ENCODE measurements at regions not wholly inside any gene's neighbourhood (a gene's known extent, or its start where the extent isn't known, plus 50 kb on each side); places are given as distances from the start of the nearest gene placed in this dataset.
"Not testable (repeated sequence)": the region's sequence is repeated elsewhere in the genome, so short reads cannot be mapped to it uniquely, and the experiment has no call there.

DNA sequence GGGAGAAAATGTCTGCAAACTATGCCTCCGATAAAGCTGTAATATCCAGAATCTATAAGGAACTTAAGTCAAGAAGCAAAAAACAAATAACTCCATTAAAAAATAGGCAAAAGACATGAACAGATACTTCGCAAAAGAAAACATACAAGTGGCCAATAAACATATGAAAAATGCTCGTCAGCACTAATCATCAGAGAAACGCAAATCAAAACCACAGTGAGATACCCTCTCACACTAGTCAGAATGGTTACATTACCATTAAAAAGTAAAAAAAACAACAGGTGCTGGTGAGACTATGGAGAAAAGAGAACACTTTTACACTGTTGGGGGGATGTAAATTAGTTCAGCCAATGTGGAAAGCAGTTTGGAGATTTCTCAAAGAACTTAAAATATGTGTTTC is 498.5 kb upstream of the GRM7 start:
- no peak for TF ChIP-seq CTCF (IDR thresholded peaks at IDR 0.05)
- Histone ChIP-seq H3K9me3 (no peaks in the 10 kb centered on the region), H3K27ac (no peak overlapping the region), H3K36me3 (no peaks in the 10 kb centered on the region), H3K4me1 (ENCODE audit: control insufficient read depth in 1 of 2, low read depth in 2 of 2) (no peaks in the 10 kb centered on the region), H3K27me3 (replicated peaks; ENCODE audit: insufficient read depth) (no peaks in the 10 kb centered on the region), H3K4me3 (no peak overlapping the region)
- DNase-seq (ENCODE audit: low spot score) (no peak), ATAC-seq (ENCODE audit: insufficient number of reproducible peaks, low FRiP score, low read depth) (no peak)

DNA sequence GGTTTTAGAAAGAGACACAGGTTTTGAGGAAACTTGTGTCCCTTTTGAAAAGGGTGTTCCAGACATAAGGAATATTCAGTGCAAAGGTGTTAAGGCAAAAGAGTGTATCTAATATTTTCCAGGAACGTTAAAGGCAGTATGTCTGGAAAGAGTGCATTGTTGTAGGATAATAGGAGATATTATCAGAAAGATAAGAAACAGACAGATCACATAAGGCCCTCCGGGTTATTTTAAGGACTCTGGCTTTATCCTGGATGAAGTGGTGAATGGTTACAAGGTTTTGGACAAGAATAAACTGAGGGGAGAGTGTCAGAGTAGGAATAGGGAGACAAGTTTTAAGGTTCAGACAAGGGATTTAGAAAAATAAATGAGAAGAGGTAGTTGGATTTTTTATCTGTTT is 493.7 kb upstream of the GRM7 start:
- Histone ChIP-seq H3K36me3 (no peaks in the 10 kb centered on the region), H3K27ac (no peak overlapping the region), H3K4me1 (ENCODE audit: control insufficient read depth in 1 of 2, low read depth in 2 of 2) (no peaks in the 10 kb centered on the region), H3K4me3 (no peak overlapping the region), H3K9me3 (no peaks in the 10 kb centered on the region), H3K27me3 (replicated peaks; ENCODE audit: insufficient read depth) (no peaks in the 10 kb centered on the region)
- DNase-seq (ENCODE audit: low spot score) (no peak), ATAC-seq (ENCODE audit: insufficient number of reproducible peaks, low FRiP score, low read depth) (no peak)
- TF ChIP-seq CTCF (IDR thresholded peaks at IDR 0.05) = no peak

DNA sequence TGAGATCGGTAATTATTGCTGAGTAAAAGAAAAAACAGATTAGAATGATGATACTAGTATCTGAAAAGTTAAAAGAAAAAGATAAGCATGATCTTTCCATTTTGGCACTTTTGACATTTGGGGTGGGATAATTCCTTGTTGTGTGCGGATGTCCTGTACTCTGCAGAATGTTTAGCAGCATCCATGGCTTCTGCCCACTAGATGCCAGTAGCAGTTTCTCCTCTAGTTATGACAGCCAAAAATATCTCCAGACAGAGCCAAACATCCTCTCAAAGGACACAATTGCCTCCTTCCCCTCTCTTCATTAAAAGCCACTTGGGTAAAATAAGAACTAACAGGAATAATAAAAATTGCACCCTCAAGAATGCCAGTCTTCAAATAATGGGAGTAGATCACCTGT is 468.8 kb upstream of the GRM7 start:
- Histone ChIP-seq H3K4me3 (no peak overlapping the region), H3K36me3 (no peaks in the 10 kb centered on the region), H3K9me3 (no peaks in the 10 kb centered on the region), H3K27me3 (replicated peaks; ENCODE audit: insufficient read depth) (no peaks in the 10 kb centered on the region), H3K4me1 (ENCODE audit: control insufficient read depth in 1 of 2, low read depth in 2 of 2) (no peaks in the 10 kb centered on the region), H3K27ac (no peak overlapping the region)
- no peak for DNase-seq (ENCODE audit: low spot score)
- no peak for ATAC-seq (ENCODE audit: insufficient number of reproducible peaks, low FRiP score, low read depth)
- no peak for TF ChIP-seq CTCF (IDR thresholded peaks at IDR 0.05)

DNA sequence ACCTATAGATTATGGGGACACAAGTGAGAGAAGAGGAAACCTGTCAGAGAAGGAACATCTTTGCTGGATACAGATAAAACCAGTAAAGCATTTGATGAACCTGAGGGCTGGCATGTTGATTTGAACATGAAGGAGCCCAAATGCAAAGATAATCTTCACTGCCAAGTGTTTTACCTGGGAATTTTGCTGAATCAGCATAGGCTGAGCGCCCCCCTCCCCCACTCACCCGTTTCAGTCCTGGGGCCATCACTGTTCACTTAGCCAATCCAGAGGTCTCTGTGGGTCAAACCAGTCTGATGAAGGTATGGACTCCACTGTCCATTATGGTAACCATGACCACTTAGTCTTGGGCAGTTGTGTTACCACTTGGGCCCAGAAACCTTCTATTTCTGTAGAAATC is 466.0 kb upstream of the GRM7 start:
- no peaks in the 10 kb centered on the region for H3K27me3 ChIP-seq (replicated peaks; ENCODE audit: insufficient read depth)
- no peak for TF ChIP-seq CTCF (IDR thresholded peaks at IDR 0.05)
- no peaks in the 10 kb centered on the region for H3K9me3 ChIP-seq
- no peaks in the 10 kb centered on the region for H3K36me3 ChIP-seq
- no peak overlapping the region for H3K4me3 ChIP-seq
- no peaks in the 10 kb centered on the region for H3K4me1 ChIP-seq (ENCODE audit: control insufficient read depth in 1 of 2, low read depth in 2 of 2)
- no peak overlapping the region for H3K27ac ChIP-seq
- no peak for DNase-seq (ENCODE audit: low spot score)
- no peak for ATAC-seq (ENCODE audit: insufficient number of reproducible peaks, low FRiP score, low read depth)

DNA sequence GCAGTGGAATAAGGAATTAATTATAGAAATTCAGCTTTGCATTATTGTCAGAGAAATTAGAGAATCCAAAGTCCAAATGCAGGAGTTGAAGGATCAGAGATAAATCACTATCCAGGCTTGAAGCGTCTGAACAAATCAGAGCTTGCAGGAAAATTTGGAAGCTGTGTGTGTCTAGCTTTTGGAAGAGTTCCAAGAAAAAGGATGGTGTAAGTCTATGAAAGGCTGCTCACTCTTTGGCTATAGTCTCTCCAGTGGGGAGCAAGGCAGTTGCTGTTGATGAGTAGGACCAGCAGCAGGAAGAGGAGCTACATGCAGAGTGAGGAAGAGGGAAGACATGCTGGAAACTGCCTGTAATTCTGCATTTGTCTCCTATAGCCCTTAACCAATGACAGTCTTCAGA is 464.3 kb upstream of the GRM7 start:
- Histone ChIP-seq H3K9me3 (no peaks in the 10 kb centered on the region), H3K36me3 (no peaks in the 10 kb centered on the region), H3K4me3 (no peak overlapping the region), H3K27me3 (replicated peaks; ENCODE audit: insufficient read depth) (no peaks in the 10 kb centered on the region), H3K27ac (no peak overlapping the region), H3K4me1 (ENCODE audit: control insufficient read depth in 1 of 2, low read depth in 2 of 2) (no peaks in the 10 kb centered on the region)
- DNase-seq (ENCODE audit: low spot score) (no peak), ATAC-seq (ENCODE audit: insufficient number of reproducible peaks, low FRiP score, low read depth) (no peak)
- TF ChIP-seq CTCF (IDR thresholded peaks at IDR 0.05) = no peak

GRCh38 chr3:6402666-6403065 is 458.2 kb upstream of the GRM7 start:
- ATAC-seq (ENCODE audit: insufficient number of reproducible peaks, low FRiP score, low read depth); H3K4me1 ChIP-seq (ENCODE audit: control insufficient read depth in 1 of 2, low read depth in 2 of 2); H3K36me3 ChIP-seq; H3K27ac ChIP-seq; H3K9me3 ChIP-seq; H3K4me3 ChIP-seq; DNase-seq (ENCODE audit: low spot score); H3K27me3 ChIP-seq (replicated peaks; ENCODE audit: insufficient read depth): not testable (repeated sequence)

DNA sequence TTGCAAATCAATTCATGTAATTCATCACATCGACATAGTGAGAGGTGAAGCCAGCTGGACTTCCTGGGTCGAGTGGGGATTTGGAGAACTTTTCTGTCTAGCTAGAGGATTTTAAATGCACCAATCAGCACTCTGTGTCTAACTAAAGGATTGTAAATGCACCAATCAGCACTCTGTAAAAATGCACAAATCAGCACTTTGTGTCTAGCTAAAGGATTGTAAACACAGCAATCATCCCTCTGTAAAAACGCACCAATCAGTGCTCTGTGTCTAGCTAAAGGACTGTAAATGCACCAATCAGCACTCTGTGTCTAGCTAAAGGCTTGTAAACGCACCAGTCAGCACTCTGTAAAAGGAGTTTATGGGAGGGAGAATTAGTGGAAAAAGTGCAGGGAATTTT is 454.0 kb upstream of the GRM7 start:
- not testable (repeated sequence) for H3K36me3 ChIP-seq; H3K27me3 ChIP-seq (replicated peaks; ENCODE audit: insufficient read depth); H3K4me1 ChIP-seq (ENCODE audit: control insufficient read depth in 1 of 2, low read depth in 2 of 2); DNase-seq (ENCODE audit: low spot score); ATAC-seq (ENCODE audit: insufficient number of reproducible peaks, low FRiP score, low read depth); H3K9me3 ChIP-seq; H3K27ac ChIP-seq; H3K4me3 ChIP-seq
